22Rv1 (cell line): ENCODE measurements at regions not wholly inside any gene's neighbourhood (a gene's known extent, or its start where the extent isn't known, plus 50 kb on each side); places are given as distances from the start of the nearest gene placed in this dataset.

Experiments
- CTCF ChIP-seq: fragments of 450-650 bp; IDR thresholded peaks from 2 replicates; pipeline ENCODE4 v1.5.1; 2017; ENCODE audit warnings: mild to moderate bottlenecking
- ZFX ChIP-seq: fragments of 450-650 bp; IDR thresholded peaks from 2 replicates; pipeline ENCODE4 v1.6.1; 2017; ENCODE audit warnings: antibody characterized with exemption, borderline replicate concordance

- TF ChIP-seq CTCF (no peak), ZFX (no peak)
Measured at GRCh38 chr11:127656116-127656836, 655.7 kb upstream of the KIRREL3 start.
